ENCODE measurements at regions not wholly inside any gene's neighbourhood (a gene's known extent, or its start where the extent isn't known, plus 50 kb on each side); places are given as distances from the start of the nearest gene placed in this dataset.

GRCh38 chr6:6705915-6706675 lies 117.6 kb downstream of the LY86 start:
- Histone ChIP-seq H3K9me3 (ENCODE audit: control insufficient read depth, low read depth, low read length) (no peaks in the 10 kb centered on the region), H2BK120ac (ENCODE audit: low read depth, low read length, poor library complexity, severe bottlenecking) (no peak overlapping the region), H3K18ac (ENCODE audit: insufficient read length, low read depth, low read length) (no peak overlapping the region), H2AK5ac (ENCODE audit: insufficient read length, low read length) (no peak overlapping the region), H4K20me1 (ENCODE audit: control insufficient read depth, insufficient read depth, insufficient read length) (no peaks in the 10 kb centered on the region), H3K79me1 (ENCODE audit: insufficient read depth, low read depth, low read length, poor library complexity, severe bottlenecking) (no peaks in the 10 kb centered on the region), H3K4ac (ENCODE audit: low read depth, low read length) (no peak overlapping the region), H3K23ac (ENCODE audit: insufficient read length, low read depth, low read length) (no peak overlapping the region), H2AFZ (ENCODE audit: low read length) (no peak overlapping the region), H3K79me2 (ENCODE audit: insufficient read depth, low read length) (no peaks in the 10 kb centered on the region), H2BK15ac (ENCODE audit: low read depth, low read length) (no peak overlapping the region), H3K4me1 (ENCODE audit: insufficient read depth, low read length) (no peaks in the 10 kb centered on the region), H4K5ac (ENCODE audit: insufficient read length, low read depth, low read length) (no peak overlapping the region), H4K8ac (replicated peaks; ENCODE audit: insufficient read length, low read depth, low read length) (no peak overlapping the region), H4K91ac (ENCODE audit: insufficient read length, low read depth, low read length) (no peak overlapping the region), H3K27me3 (ENCODE audit: insufficient read depth, low read length) (0 out of 2 replicates have a peak, but pooled peaks cover 2% of the 10 kb centered on the region), H3K14ac (ENCODE audit: insufficient read depth, low read length) (no peak overlapping the region), H3K23me2 (ENCODE audit: insufficient read length, low read depth, low read length, poor library complexity, severe bottlenecking) (no peaks in the 10 kb centered on the region), H3T11ph (ENCODE audit: low read length) (no peak overlapping the region), H2BK12ac (ENCODE audit: insufficient read length, low read depth, low read length) (no peak overlapping the region), H3K27ac (ENCODE audit: insufficient read length, low read depth, low read length) (no peak overlapping the region), H3K56ac (ENCODE audit: insufficient read length, low read depth, low read length) (no peak overlapping the region), H3K9ac (ENCODE audit: extremely low read depth, insufficient read length, low read length) (no peak overlapping the region), H2BK5ac (ENCODE audit: insufficient read length, low read length) (no peak overlapping the region), H3K4me2 (ENCODE audit: insufficient read depth, insufficient read length, low read length) (no peak overlapping the region), H2BK20ac (ENCODE audit: low read depth, low read length, poor library complexity, severe bottlenecking) (no peak overlapping the region)
- no peak for DNase-seq
- Mint-ChIP-seq H3K9me3 (no peaks in the 10 kb centered on the region; a peak in 1 of 5 replicates), H3K4me3 (no peak overlapping the region), H3K4me1 (peaks cover 2 to 7% of the 10 kb centered on the region in 2 experiments), H3K27me3 (ENCODE audit: low read depth) (0 out of 2 replicates have a peak, but pooled peaks cover 3% of the 10 kb centered on the region), H3K27ac (no peak overlapping the region), H3K36me3 (ENCODE audit: insufficient read depth in 1 of 3, low read depth in 3 of 3) (no peaks in the 10 kb centered on the region)
- no peak for TF ChIP-seq CTCF (conservative IDR thresholded peaks at IDR 0.05)
- no CpG with 5 or more reads among the region's 13 CpGs for WGBS (ENCODE audit: extremely low coverage, insufficient read length, low lambda C conversion rate)
